Esophagus muscularis mucosa (tissue), 4 donors: ENCODE measurements at regions not wholly inside any gene's neighbourhood (a gene's known extent, or its start where the extent isn't known, plus 50 kb on each side); places are given as distances from the start of the nearest gene placed in this dataset.

Experiments used
- DNase-seq: peaks from one replicate; pipeline ENCODE4 v3.0.0-alpha.2; 2017; ENCODE audit errors: extremely low spot score
- H3K27ac ChIP-seq, 4 donors: fragments of 200-600 bp; sonication (generic); replicated peaks in 1 of 4; 1 replicate in 3 of 4; 2 replicates in 1 of 4; pipeline ENCODE4 v1.5.1; 2016 to 2019; ENCODE audit warnings: mild to moderate bottlenecking in 1 of 4
- H3K27me3 ChIP-seq, 4 donors: fragments of 200-600 bp; sonication (generic); one replicate each; pipeline versions ENCODE4 v1.5.1 to v1.6.0; 2016 to 2019
- H3K36me3 ChIP-seq, 4 donors: fragments of 200-600 bp; sonication (generic); one replicate each; pipeline ENCODE4 v1.5.1; 2016 to 2019
- H3K4me1 ChIP-seq, 4 donors: fragments of 200-600 bp; sonication (generic); one replicate each; pipeline ENCODE4 v1.5.1; 2016 to 2019
- H3K4me3 ChIP-seq, 4 donors: fragments of 200-600 bp; sonication (generic); 1 replicate in 2 of 4; 2 replicates in 2 of 4; pipeline ENCODE4 v1.5.1; 2016 to 2019; ENCODE audit warnings: mild to moderate bottlenecking in 4 of 4, moderate library complexity in 1 of 4
- H3K9me3 ChIP-seq, 4 donors: fragments of 200-600 bp; sonication (generic); 1 replicate in 3 of 4; 2 replicates in 1 of 4; pipeline ENCODE4 v1.5.1; 2016 to 2019
- CTCF ChIP-seq, 3 experiments: fragments of 200-600 bp in 2 of 3; fragments of 450-650 bp in 1 of 3; sonication (generic) in 2 of 3; IDR thresholded peaks; one replicate each; pipeline ENCODE4 v1.5.1; 2017 to 2019; ENCODE audit warnings: antibody characterized with exemption in 3 of 3, mild to moderate bottlenecking in 2 of 3, moderate library complexity in 1 of 3
- EP300 ChIP-seq: sonication (generic); formaldehyde crosslinking; IDR thresholded peaks from one replicate; pipeline ENCODE4 v1.6.1; 2017; ENCODE audit warnings: antibody characterized with exemption
- POLR2A ChIP-seq: fragments of 450-650 bp; IDR thresholded peaks from one replicate; pipeline ENCODE4 v1.6.1; 2017; ENCODE audit warnings: antibody characterized with exemption, moderate library complexity, mild to moderate bottlenecking, low read depth
- POLR2AphosphoS5 ChIP-seq, 2 donors: sonication (generic); formaldehyde crosslinking; IDR thresholded peaks; one replicate each; pipeline ENCODE4 v1.6.1; 2017; ENCODE audit warnings: antibody characterized with exemption in 2 of 2
- WGBS: methylation state at CpG from one replicate; pipeline ENCODE4 v1.1.5; 2018; 5-methylcytosine and 5-hydroxymethylcytosine counted together
- intact Hi-C: fragments of 100-400 bp; cut with DNase I; formaldehyde crosslinking; loops from one replicate; pipeline ENCODE4 v1.15.1; 2023

DNA sequence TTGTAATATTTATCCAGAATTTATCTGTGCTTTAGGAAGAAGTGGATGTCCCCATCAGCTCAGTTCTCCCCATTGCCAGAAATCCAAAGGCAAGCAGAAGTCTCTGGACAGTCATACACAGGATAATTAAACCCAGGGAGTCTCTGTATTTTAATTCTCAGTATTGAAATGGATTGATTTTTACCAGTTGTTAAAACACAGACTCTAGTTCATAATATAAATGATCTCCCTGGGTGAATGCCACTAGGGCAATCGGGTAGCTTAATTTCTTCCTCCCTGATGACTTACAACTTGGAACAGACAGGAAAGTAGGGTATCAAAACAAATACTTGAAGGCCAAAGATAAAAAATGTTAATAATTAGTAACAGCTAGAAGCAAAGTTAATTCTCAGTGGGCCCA is 66.5 kb upstream of the DAP start:
- TF ChIP-seq EP300 = no peak
- no peak for TF ChIP-seq POLR2AphosphoS5 (IDR thresholded peaks at IDR 0.05)
- no peak for TF ChIP-seq POLR2A
- TF ChIP-seq CTCF (IDR thresholded peaks at IDR 0.05) = no peak
- no peak overlapping the region for H3K4me3 ChIP-seq

GRCh38 chr5:10826971-10827370 is 65.9 kb upstream of the DAP start:
- Histone ChIP-seq H3K9me3 (no peaks in the 10 kb centered on the region), H3K27me3 (peaks cover 0 to 16% (median 0%) of the 10 kb centered on the region in 4 donors), H3K4me1 (peaks cover 0 to 10% (median 0%) of the 10 kb centered on the region in 4 donors), H3K4me3 (no peak overlapping the region), H3K36me3 (no peaks in the 10 kb centered on the region), H3K27ac (no peak overlapping the region)
- no peak for DNase-seq
- intact Hi-C loops = no loop called here
- TF ChIP-seq CTCF (IDR thresholded peaks at IDR 0.05) (no peak), POLR2A (no peak), POLR2AphosphoS5 (IDR thresholded peaks at IDR 0.05) (no peak), EP300 (no peak)
- 93% methylated on average over 2 of the region's 2 CpGs for WGBS

More for the DNA sequence above, 66.5 kb upstream of the DAP start:
- H3K4me1 ChIP-seq = peaks cover 0 to 10% (median 0%) of the 10 kb centered on the region in 4 donors
- DNase-seq = no peak
- no peak overlapping the region for H3K27ac ChIP-seq
- WGBS = 30% methylated on average over 1 of the region's 1 CpG
- H3K27me3 ChIP-seq = peaks cover 0 to 14% (median 0%) of the 10 kb centered on the region in 4 donors
- H3K9me3 ChIP-seq = no peaks in the 10 kb centered on the region
- intact Hi-C loops = no loop called here
- H3K36me3 ChIP-seq = no peaks in the 10 kb centered on the region

- TF ChIP-seq POLR2A = no peak
- TF ChIP-seq EP300 = no peak
- no peak for TF ChIP-seq POLR2AphosphoS5 (IDR thresholded peaks at IDR 0.05)
- no peak for TF ChIP-seq CTCF (IDR thresholded peaks at IDR 0.05)
- WGBS = 87% methylated on average over 4 of the region's 4 CpGs
Observed at GRCh38 chr5:10825897-10826644, 65.0 kb upstream of the DAP start.

DNA sequence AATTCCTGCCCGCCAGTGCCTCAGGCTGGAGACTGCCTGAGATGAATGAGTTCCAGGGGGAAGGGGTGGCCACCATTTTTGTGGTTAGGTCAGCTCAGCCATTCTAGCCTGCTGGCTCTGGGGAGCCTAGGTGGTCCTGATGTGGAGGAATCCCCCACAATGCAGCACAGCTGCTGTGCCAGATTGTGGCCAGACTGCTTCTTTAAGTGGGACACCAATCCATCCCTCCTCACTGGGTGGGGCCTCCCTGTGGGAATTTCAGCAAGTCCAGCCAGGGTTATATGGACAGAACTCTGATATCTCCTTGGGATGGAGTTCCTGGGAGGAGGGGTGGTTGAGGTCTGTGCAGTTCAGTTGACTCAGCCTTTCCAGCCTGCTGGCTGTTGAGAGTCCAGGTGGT is 51.2 kb upstream of the DAP start:
- 100% methylated on average over 1 of the region's 1 CpG for WGBS
- no peak overlapping the region for H3K4me3 ChIP-seq
- H3K27ac ChIP-seq = no peak overlapping the region
- H3K9me3 ChIP-seq = peaks cover 0 to 4% (median 0%) of the 10 kb centered on the region in 4 donors
- intact Hi-C loops = no loop called here
- DNase-seq = no peak
- TF ChIP-seq POLR2A (no peak), CTCF (IDR thresholded peaks at IDR 0.05) (no peak), EP300 (no peak), POLR2AphosphoS5 (IDR thresholded peaks at IDR 0.05) (no peak)
- H3K36me3 ChIP-seq = no peaks in the 10 kb centered on the region
- H3K4me1 ChIP-seq = peaks cover 0 to 4% (median 0%) of the 10 kb centered on the region in 4 donors
- H3K27me3 ChIP-seq = peaks cover 0 to 7% (median 0%) of the 10 kb centered on the region in 4 donors

More at GRCh38 chr5:10825897-10826644, 65.0 kb upstream of the DAP start:
- Histone ChIP-seq H3K27ac (no peak overlapping the region), H3K36me3 (no peaks in the 10 kb centered on the region), H3K4me3 (no peak overlapping the region), H3K9me3 (no peaks in the 10 kb centered on the region), H3K27me3 (peaks cover 0 to 20% (median 0%) of the 10 kb centered on the region in 4 donors), H3K4me1 (peaks cover 0 to 10% (median 0%) of the 10 kb centered on the region in 4 donors)
- no peak for DNase-seq
- intact Hi-C loops = no loop called here
